ENCODE measurements at regions not wholly inside any gene's neighbourhood (a gene's known extent, or its start where the extent isn't known, plus 50 kb on each side); places are given as distances from the start of the nearest gene placed in this dataset.

- DNase-seq (ENCODE audit: low read depth): no peak
- no peak overlapping the region for H3K4me3 ChIP-seq (ENCODE audit: low read depth, low read length)
- TF ChIP-seq, protein P1, sequence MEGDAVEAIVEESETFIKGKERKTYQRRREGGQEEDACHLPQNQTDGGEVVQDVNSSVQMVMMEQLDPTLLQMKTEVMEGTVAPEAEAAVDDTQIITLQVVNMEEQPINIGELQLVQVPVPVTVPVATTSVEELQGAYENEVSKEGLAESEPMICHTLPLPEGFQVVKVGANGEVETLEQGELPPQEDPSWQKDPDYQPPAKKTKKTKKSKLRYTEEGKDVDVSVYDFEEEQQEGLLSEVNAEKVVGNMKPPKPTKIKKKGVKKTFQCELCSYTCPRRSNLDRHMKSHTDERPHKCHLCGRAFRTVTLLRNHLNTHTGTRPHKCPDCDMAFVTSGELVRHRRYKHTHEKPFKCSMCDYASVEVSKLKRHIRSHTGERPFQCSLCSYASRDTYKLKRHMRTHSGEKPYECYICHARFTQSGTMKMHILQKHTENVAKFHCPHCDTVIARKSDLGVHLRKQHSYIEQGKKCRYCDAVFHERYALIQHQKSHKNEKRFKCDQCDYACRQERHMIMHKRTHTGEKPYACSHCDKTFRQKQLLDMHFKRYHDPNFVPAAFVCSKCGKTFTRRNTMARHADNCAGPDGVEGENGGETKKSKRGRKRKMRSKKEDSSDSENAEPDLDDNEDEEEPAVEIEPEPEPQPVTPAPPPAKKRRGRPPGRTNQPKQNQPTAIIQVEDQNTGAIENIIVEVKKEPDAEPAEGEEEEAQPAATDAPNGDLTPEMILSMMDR (conservative IDR thresholded peaks at IDR 0.05; ENCODE audit: low read depth, low read length): no peak
These were observed 64.6 kb upstream of the LRP8 start for GRCh38 chr1:53392460-53392859.

DNA sequence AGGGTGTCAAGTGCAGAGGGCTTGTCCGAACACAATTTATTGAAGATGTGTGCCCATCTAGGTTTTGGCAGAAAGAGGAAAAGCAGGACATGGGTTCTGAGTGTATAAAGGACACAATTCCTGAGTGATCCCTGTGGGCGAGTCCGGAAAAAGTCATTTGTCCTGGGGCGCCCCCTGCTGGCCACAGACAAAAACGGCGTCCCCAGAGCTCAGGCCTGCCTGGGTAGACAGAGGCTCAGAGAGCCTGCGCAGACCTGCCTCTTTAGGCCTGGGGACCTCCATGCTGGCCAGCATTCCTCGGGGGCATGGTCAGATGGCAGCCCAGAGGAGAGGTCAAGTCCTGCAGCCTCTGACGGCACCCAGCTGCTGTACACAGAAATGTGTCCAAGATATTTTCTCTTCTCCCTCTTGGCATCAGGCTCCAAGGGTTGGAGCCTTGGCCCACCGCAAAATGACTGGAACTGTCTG lies 65.5 kb upstream of the LRP8 start:
- TF ChIP-seq, protein P1 (conservative IDR thresholded peaks at IDR 0.05; ENCODE audit: low read depth, low read length): peak; percentile 85
- no peak for DNase-seq (ENCODE audit: low read depth)
- no peak overlapping the region for H3K4me3 ChIP-seq (ENCODE audit: low read depth, low read length)

DNA sequence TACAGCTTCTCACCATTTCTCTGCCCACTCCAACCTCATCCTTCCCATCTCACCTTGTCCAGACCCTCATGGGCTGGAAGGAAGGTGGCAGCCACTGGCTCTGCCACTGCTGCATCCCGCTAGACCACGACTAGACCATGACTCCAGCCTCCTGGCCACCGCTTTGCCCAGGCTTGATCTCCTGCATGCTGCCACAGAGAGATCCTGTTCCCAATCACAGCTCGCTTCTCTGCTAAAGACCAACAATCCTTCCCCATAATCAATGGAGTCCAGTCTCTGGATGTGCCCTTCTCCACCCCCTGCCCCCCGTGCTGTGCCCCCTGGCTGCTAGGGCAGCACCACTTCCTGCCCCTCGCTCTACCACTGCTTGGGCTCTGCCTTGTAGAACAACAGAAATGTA lies 64.9 kb upstream of the DMRTB1 start:
- no peak overlapping the region for H3K4me3 ChIP-seq (ENCODE audit: low read depth, low read length)
- TF ChIP-seq, protein P1 (conservative IDR thresholded peaks at IDR 0.05; ENCODE audit: low read depth, low read length): no peak
- DNase-seq (ENCODE audit: low read depth): no peak

- TF ChIP-seq, protein P1 (conservative IDR thresholded peaks at IDR 0.05; ENCODE audit: low read depth, low read length): no peak
- H3K4me3 ChIP-seq (ENCODE audit: low read depth, low read length): no peak overlapping the region
- DNase-seq (ENCODE audit: low read depth): no peak
These were observed 63.5 kb upstream of the DMRTB1 start for GRCh38 chr1:53395671-53396215.

DNA sequence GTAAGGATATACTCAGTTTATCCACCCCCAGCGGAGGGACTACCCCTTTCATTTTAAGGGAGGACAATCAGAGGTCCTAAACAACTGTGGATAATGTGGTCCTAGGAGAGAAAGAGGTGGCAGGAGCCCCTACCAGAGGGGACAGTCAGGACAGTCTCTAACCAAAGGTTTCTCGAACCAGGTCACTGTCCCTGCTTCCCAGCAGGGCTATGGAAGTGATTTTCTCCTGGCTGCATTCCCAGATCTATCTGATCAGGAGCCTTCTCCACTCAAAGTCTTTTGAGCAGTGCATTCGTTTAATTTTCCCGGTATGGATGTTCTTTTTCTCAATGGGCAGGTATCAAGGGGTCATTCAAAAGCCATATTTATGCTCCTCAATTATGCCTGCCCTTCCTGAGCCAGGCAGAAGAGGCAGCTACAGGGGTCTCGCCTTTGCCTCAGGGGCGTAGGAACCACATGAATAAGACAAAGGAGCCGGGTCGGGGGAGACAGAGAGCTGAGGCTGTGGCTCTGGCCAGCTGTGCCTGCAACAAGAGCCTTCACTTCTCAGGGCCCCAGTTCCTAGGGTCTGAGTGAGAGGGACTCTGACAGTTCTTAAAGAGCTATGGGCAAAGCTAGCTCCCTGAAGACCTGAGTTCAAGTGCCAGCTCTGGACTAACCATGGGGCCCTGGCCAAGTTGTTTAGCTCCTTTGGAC lies 62.5 kb upstream of the DMRTB1 start:
- TF ChIP-seq, protein P1 (conservative IDR thresholded peaks at IDR 0.05; ENCODE audit: low read depth, low read length): no peak

DNA sequence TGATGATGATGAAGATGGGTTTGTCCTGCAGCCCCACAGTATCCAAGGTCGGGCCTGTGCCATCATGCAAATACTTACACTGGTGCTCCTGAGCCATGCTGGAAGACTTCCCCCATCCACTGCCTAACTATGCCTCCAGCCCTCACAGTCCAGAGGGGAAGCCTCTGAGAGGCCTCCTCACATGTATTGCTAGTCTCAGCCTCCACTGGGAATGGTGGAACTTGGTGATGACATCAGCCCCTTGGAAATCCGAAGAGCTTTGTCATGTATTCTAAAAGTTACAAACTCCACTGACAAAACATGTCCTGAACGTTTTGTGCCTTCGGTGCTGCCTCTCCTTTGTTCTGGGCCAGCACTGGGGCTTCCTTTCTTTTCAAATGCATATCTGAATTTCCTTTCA lies 61.1 kb upstream of the DMRTB1 start:
- TF ChIP-seq, protein P1 (conservative IDR thresholded peaks at IDR 0.05; ENCODE audit: low read depth, low read length): no peak
- DNase-seq (ENCODE audit: low read depth): no peak

More for the DNA sequence above, 62.5 kb upstream of the DMRTB1 start:
- H3K4me3 ChIP-seq (ENCODE audit: low read depth, low read length): no peak overlapping the region
- DNase-seq (ENCODE audit: low read depth): no peak

More for the DNA sequence above, 61.1 kb upstream of the DMRTB1 start:
- H3K4me3 ChIP-seq (ENCODE audit: low read depth, low read length): no peak overlapping the region
